ENCODE measurements at regions not wholly inside any gene's neighbourhood (a gene's known extent, or its start where the extent isn't known, plus 50 kb on each side); places are given as distances from the start of the nearest gene placed in this dataset.

GRCh38 chr14:38039496-38039895 is 168.2 kb upstream of the SSTR1 start:
- TF ChIP-seq CTCF (tag by site-specific recombination; IDR thresholded peaks at IDR 0.05) (no peak), ZNF670 (tag by site-specific recombination; IDR thresholded peaks at IDR 0.05; ENCODE audit: low read depth) (no peak), MEIS1 (CRISPR knock-in tag; IDR thresholded peaks at IDR 0.05; ENCODE audit: borderline replicate concordance) (no peak)
